ENCODE measurements at regions not wholly inside any gene's neighbourhood (a gene's known extent, or its start where the extent isn't known, plus 50 kb on each side); places are given as distances from the start of the nearest gene placed in this dataset.

DNA sequence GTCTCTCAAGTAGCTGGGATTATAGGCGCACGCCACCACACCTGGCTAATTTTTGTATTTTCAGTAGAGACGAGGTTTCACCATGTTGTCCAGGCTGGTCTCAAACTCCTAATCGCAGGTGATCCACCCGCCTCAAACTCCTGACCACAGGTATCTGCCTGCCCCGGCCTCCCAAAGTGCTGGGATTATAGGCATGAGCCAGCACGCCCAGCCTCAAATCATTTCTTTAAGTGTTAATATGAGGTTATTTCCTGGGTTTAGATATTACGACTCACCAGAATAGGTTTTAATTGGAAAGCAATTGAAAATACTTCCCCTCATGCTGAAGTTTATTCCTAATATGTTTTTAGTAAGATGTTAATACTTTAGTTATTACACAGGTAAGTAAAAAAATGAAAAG, 144.5 kb downstream of the NUFIP1 start:
- no peaks in the 10 kb centered on the region for H3K9me3 ChIP-seq (ENCODE audit: control insufficient read depth in 4 of 4, low read length in 3 of 4)
- H3K9ac ChIP-seq (ENCODE audit: low read depth in 1 of 2, low read length in 2 of 2): no peak overlapping the region
- no peak overlapping the region for H3K27ac ChIP-seq (ENCODE audit: low read depth in 1 of 2, low read length in 2 of 2)
- TF ChIP-seq, protein P1, sequence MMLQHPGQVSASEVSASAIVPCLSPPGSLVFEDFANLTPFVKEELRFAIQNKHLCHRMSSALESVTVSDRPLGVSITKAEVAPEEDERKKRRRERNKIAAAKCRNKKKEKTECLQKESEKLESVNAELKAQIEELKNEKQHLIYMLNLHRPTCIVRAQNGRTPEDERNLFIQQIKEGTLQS (IDR thresholded peaks at IDR 0.05): no peak
- TF ChIP-seq FOXA2 (IDR thresholded peaks at IDR 0.05) (no peak), YY1 (IDR thresholded peaks at IDR 0.05) (no peak), NR2F2 (IDR thresholded peaks at IDR 0.05) (no peak), RAD21 (IDR thresholded peaks at IDR 0.05) (no peak), SP1 (IDR thresholded peaks at IDR 0.05) (no peak), FOXA1 (IDR thresholded peaks at IDR 0.05) (no peak), GABPA (IDR thresholded peaks at IDR 0.05 in 1 of 2, conservative IDR thresholded peaks at IDR 0.05 in 1 of 2) (no peak), HNF4G (IDR thresholded peaks at IDR 0.05) (no peak), EGR1 (IDR thresholded peaks at IDR 0.05; ENCODE audit: low read depth in 2 of 2) (no peak), HNF4A (conservative IDR thresholded peaks at IDR 0.05) (no peak), JUND (IDR thresholded peaks at IDR 0.05) (no peak)
- TF ChIP-seq, protein P2, sequence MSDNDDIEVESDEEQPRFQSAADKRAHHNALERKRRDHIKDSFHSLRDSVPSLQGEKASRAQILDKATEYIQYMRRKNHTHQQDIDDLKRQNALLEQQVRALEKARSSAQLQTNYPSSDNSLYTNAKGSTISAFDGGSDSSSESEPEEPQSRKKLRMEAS (IDR thresholded peaks at IDR 0.05): no peak
- TF ChIP-seq, protein P3, sequence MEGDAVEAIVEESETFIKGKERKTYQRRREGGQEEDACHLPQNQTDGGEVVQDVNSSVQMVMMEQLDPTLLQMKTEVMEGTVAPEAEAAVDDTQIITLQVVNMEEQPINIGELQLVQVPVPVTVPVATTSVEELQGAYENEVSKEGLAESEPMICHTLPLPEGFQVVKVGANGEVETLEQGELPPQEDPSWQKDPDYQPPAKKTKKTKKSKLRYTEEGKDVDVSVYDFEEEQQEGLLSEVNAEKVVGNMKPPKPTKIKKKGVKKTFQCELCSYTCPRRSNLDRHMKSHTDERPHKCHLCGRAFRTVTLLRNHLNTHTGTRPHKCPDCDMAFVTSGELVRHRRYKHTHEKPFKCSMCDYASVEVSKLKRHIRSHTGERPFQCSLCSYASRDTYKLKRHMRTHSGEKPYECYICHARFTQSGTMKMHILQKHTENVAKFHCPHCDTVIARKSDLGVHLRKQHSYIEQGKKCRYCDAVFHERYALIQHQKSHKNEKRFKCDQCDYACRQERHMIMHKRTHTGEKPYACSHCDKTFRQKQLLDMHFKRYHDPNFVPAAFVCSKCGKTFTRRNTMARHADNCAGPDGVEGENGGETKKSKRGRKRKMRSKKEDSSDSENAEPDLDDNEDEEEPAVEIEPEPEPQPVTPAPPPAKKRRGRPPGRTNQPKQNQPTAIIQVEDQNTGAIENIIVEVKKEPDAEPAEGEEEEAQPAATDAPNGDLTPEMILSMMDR (IDR thresholded peaks at IDR 0.05; ENCODE audit: low read depth, low read length, missing input control): no peak
- TF ChIP-seq, protein P4, sequence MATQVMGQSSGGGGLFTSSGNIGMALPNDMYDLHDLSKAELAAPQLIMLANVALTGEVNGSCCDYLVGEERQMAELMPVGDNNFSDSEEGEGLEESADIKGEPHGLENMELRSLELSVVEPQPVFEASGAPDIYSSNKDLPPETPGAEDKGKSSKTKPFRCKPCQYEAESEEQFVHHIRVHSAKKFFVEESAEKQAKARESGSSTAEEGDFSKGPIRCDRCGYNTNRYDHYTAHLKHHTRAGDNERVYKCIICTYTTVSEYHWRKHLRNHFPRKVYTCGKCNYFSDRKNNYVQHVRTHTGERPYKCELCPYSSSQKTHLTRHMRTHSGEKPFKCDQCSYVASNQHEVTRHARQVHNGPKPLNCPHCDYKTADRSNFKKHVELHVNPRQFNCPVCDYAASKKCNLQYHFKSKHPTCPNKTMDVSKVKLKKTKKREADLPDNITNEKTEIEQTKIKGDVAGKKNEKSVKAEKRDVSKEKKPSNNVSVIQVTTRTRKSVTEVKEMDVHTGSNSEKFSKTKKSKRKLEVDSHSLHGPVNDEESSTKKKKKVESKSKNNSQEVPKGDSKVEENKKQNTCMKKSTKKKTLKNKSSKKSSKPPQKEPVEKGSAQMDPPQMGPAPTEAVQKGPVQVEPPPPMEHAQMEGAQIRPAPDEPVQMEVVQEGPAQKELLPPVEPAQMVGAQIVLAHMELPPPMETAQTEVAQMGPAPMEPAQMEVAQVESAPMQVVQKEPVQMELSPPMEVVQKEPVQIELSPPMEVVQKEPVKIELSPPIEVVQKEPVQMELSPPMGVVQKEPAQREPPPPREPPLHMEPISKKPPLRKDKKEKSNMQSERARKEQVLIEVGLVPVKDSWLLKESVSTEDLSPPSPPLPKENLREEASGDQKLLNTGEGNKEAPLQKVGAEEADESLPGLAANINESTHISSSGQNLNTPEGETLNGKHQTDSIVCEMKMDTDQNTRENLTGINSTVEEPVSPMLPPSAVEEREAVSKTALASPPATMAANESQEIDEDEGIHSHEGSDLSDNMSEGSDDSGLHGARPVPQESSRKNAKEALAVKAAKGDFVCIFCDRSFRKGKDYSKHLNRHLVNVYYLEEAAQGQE (IDR thresholded peaks at IDR 0.05): no peak
- TF ChIP-seq, protein P5, sequence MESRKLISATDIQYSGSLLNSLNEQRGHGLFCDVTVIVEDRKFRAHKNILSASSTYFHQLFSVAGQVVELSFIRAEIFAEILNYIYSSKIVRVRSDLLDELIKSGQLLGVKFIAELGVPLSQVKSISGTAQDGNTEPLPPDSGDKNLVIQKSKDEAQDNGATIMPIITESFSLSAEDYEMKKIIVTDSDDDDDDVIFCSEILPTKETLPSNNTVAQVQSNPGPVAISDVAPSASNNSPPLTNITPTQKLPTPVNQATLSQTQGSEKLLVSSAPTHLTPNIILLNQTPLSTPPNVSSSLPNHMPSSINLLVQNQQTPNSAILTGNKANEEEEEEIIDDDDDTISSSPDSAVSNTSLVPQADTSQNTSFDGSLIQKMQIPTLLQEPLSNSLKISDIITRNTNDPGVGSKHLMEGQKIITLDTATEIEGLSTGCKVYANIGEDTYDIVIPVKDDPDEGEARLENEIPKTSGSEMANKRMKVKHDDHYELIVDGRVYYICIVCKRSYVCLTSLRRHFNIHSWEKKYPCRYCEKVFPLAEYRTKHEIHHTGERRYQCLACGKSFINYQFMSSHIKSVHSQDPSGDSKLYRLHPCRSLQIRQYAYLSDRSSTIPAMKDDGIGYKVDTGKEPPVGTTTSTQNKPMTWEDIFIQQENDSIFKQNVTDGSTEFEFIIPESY (IDR thresholded peaks at IDR 0.05): no peak
- H3K4me3 ChIP-seq (ENCODE audit: low read depth in 1 of 3, low read length in 3 of 3): no peak overlapping the region
- H3K27me3 ChIP-seq (ENCODE audit: control insufficient read depth in 4 of 4, insufficient read depth in 4 of 4, low read length in 3 of 4): peaks cover 0 to 2% (median 0%) of the 10 kb centered on the region in 4 donors
- no peak for DNase-seq (ENCODE audit: low spot score)
- H3K36me3 ChIP-seq (ENCODE audit: control insufficient read depth in 4 of 4, insufficient read depth in 3 of 4, low read depth in 1 of 4, low read length in 3 of 4): no peaks in the 10 kb centered on the region
- no peaks in the 10 kb centered on the region for H3K4me1 ChIP-seq (ENCODE audit: control insufficient read depth in 4 of 4, insufficient read depth in 4 of 4, low read length in 3 of 4)
- WGBS: 95% methylated on average over 8 of the region's 8 CpGs

DNA sequence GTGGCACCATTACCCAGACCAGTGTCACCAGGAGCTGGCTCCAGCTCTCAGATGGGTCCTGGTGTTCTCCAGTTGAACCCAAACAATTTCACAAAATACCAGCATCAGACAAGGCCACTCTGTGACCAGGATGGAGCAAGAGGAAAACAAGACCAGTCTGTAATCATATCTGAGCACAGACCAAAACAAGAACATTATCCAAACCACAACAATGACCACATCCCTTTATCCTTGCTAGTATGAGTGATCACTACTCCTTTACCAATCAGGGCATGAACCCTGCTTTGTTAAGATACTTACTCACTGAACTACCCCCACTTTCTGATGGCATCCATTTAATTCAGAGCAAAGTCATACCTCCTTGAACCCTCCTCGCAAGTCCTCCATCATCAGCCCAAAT, 145.9 kb downstream of the NUFIP1 start:
- H3K4me3 ChIP-seq (ENCODE audit: low read depth in 1 of 3, low read length in 3 of 3): no peak overlapping the region
- H3K4me1 ChIP-seq (ENCODE audit: control insufficient read depth in 4 of 4, insufficient read depth in 4 of 4, low read length in 3 of 4): no peaks in the 10 kb centered on the region
- H3K9me3 ChIP-seq (ENCODE audit: control insufficient read depth in 4 of 4, low read length in 3 of 4): no peaks in the 10 kb centered on the region
- TF ChIP-seq NR2F2 (IDR thresholded peaks at IDR 0.05) (no peak), FOXA2 (IDR thresholded peaks at IDR 0.05) (no peak), HNF4G (IDR thresholded peaks at IDR 0.05) (no peak), EGR1 (IDR thresholded peaks at IDR 0.05; ENCODE audit: low read depth in 2 of 2) (no peak), GABPA (IDR thresholded peaks at IDR 0.05 in 1 of 2, conservative IDR thresholded peaks at IDR 0.05 in 1 of 2) (no peak)
- TF ChIP-seq, protein P1 (IDR thresholded peaks at IDR 0.05): no peak
- H3K27me3 ChIP-seq (ENCODE audit: control insufficient read depth in 4 of 4, insufficient read depth in 4 of 4, low read length in 3 of 4): peaks cover 0 to 2% (median 0%) of the 10 kb centered on the region in 4 donors
- no peak for DNase-seq (ENCODE audit: low spot score)
- no peaks in the 10 kb centered on the region for H3K36me3 ChIP-seq (ENCODE audit: control insufficient read depth in 4 of 4, insufficient read depth in 3 of 4, low read depth in 1 of 4, low read length in 3 of 4)
- WGBS: 97% methylated on average over 1 of the region's 1 CpG
- no peak overlapping the region for H3K9ac ChIP-seq (ENCODE audit: low read depth in 1 of 2, low read length in 2 of 2)
- no peak overlapping the region for H3K27ac ChIP-seq (ENCODE audit: low read depth in 1 of 2, low read length in 2 of 2)

Measured in liver (tissue), 8 donors.